GM12878 (cell line): ENCODE measurements at regions not wholly inside any gene's neighbourhood (a gene's known extent, or its start where the extent isn't known, plus 50 kb on each side); places are given as distances from the start of the nearest gene placed in this dataset.

Source experiments
- ATAC-seq: fragments of 200-7000 bp; cut with Tn5 transposase; 3 replicates; pipeline ENCODE4 v1.9.1; 2020; ENCODE audit warnings: mild to moderate bottlenecking, moderate library complexity
- BruUV-seq: library from RNA; stranded (reverse); fragments of 400-500 nt; replicated peaks from 2 replicates; lab custom pipeline; 2021; lab: Mats Ljungman, UMichigan
- CTCF ChIA-PET: fragments of 300-600 bp; sonication (Branson Sonifier 250); formaldehyde crosslinking; extraction: SDS; loops from one replicate; lab custom pipeline; 2021; ENCODE audit warnings: inconsistent platforms; lab: Yijun Ruan, JAX
- POLR2A ChIA-PET: fragments of 350-600 bp; formaldehyde crosslinking; extraction: SDS; loops from one replicate; lab custom pipeline; 2021; ENCODE audit warnings: inconsistent platforms; lab: Charles Lee
- RAD21 ChIA-PET: fragments of 300-600 bp; sonication (Branson Sonifier 250); formaldehyde crosslinking; loops from one replicate; lab custom pipeline; 2023; ENCODE audit warnings: antibody characterized with exemption; ENCODE audit not compliant: unreplicated experiment; lab: Charles Lee
- SMC1A ChIA-PET: fragments of 300-600 bp; sonication (Branson Sonifier 250); formaldehyde crosslinking; loops from one replicate; lab custom pipeline; 2023; ENCODE audit not compliant: unreplicated experiment, uncharacterized antibody; lab: Charles Lee
- DNase-seq: peaks from one replicate; pipeline ENCODE4 v3.0.0-alpha.2; 2011; ENCODE audit warnings: low read depth, low spot score
- FAIRE-seq: peaks from 3 replicates; lab custom pipeline; 2011; peaks lifted over from hg19 to GRCh38; lab: Jason Lieb, UNC
- H2AFZ ChIP-seq: 2 replicates; pipeline ENCODE4 v1.6.0; 2011; ENCODE audit warnings: low read depth, low read length, control low read depth; ENCODE audit not compliant: control insufficient read depth
- H3K27ac ChIP-seq: 2 replicates; pipeline ENCODE4 v1.5.1; 2011; ENCODE audit warnings: control low read depth; ENCODE audit not compliant: control insufficient read depth, insufficient read depth
- H3K27me3 ChIP-seq, 2 experiments: replicated peaks in 1 of 2; 2 replicates each; pipeline versions ENCODE4 v1.6.0 to v1.6.1; 2011; ENCODE audit warnings: low read length in 1 of 2; ENCODE audit not compliant: control insufficient read depth in 2 of 2, insufficient read depth in 2 of 2
- H3K36me3 ChIP-seq, 2 experiments: 2 replicates each; pipeline ENCODE4 v1.5.1; 2011; ENCODE audit warnings: low read length in 1 of 2; ENCODE audit not compliant: control insufficient read depth in 2 of 2, insufficient read depth in 2 of 2
- H3K4me1 ChIP-seq: 2 replicates; pipeline ENCODE4 v1.6.1; 2011; ENCODE audit warnings: mild to moderate bottlenecking, low read length, moderate library complexity, mixed read lengths; ENCODE audit not compliant: control insufficient read depth, insufficient read depth
- H3K4me2 ChIP-seq: 2 replicates; pipeline ENCODE4 v1.6.0; 2011; ENCODE audit warnings: control low read depth; ENCODE audit not compliant: control insufficient read depth, insufficient read depth
- H3K4me3 ChIP-seq: fragments of 200-600 bp; sonication (generic); 2 replicates; pipeline ENCODE4 v1.5.1; 2016
- H3K79me2 ChIP-seq: 2 replicates; pipeline ENCODE4 v1.6.0; 2011; ENCODE audit warnings: low read length; ENCODE audit not compliant: control insufficient read depth, insufficient read depth
- H3K9ac ChIP-seq: 2 replicates; pipeline ENCODE4 v1.8.0; 2011; ENCODE audit warnings: low read length, control low read depth, mixed read lengths; ENCODE audit not compliant: control insufficient read depth, insufficient read depth
- H3K9me3 ChIP-seq: replicated peaks from 3 replicates; pipeline ENCODE4 v1.5.1; 2011; ENCODE audit warnings: mild to moderate bottlenecking, low read length; ENCODE audit not compliant: control insufficient read depth, insufficient read depth
- H4K20me1 ChIP-seq: 2 replicates; pipeline ENCODE4 v1.6.0; 2011; ENCODE audit not compliant: control insufficient read depth, insufficient read depth
- ATF7 ChIP-seq: fragments of 450-650 bp; IDR thresholded peaks from 2 replicates; pipeline ENCODE4 v1.6.1; 2016; ENCODE audit warnings: low read depth, mild to moderate bottlenecking
- BCL11A ChIP-seq: IDR thresholded peaks from 2 replicates; pipeline ENCODE4 v1.6.1; 2011; ENCODE audit warnings: low read depth, low read length
- BHLHE40 ChIP-seq, 2 experiments: fragments of 450-650 bp in 1 of 2; IDR thresholded peaks; 2 replicates each; pipeline ENCODE4 v1.6.1; 2011 to 2017; ENCODE audit warnings: low read depth in 2 of 2, borderline replicate concordance in 1 of 2, improper control_type of control experiment in 1 of 2, low read length in 1 of 2, mild to moderate bottlenecking in 1 of 2
- BRCA1 ChIP-seq: IDR thresholded peaks from 2 replicates; pipeline ENCODE4 v1.6.1; 2011; ENCODE audit warnings: low read depth, low read length, improper control_type of control experiment
- EGR1 ChIP-seq, 2 experiments: IDR thresholded peaks; 1 replicate in 1 of 2; 2 replicates in 1 of 2; pipeline ENCODE4 v1.6.1; 2011 to 2012; ENCODE audit warnings: low read depth in 2 of 2, low read length in 2 of 2, borderline replicate concordance in 1 of 2, mild to moderate bottlenecking in 1 of 2, moderate library complexity in 1 of 2
- HDAC2 ChIP-seq: fragments of 200-600 bp; sonication (generic); IDR thresholded peaks from 2 replicates; pipeline ENCODE4 v1.6.1; 2017
- IRF4 ChIP-seq: IDR thresholded peaks from 2 replicates; pipeline ENCODE4 v1.6.1; 2011; ENCODE audit warnings: low read depth, low read length
- SPI1 ChIP-seq: IDR thresholded peaks from 2 replicates; pipeline ENCODE4 v1.6.1; 2011; ENCODE audit warnings: low read depth, mild to moderate bottlenecking, low read length, moderate library complexity, borderline replicate concordance; ENCODE audit not compliant: insufficient read depth
- ZNF217 ChIP-seq: fragments of 450-650 bp; IDR thresholded peaks from 2 replicates; pipeline ENCODE4 v1.6.1; 2017; ENCODE audit warnings: antibody characterized with exemption, mild to moderate bottlenecking
- WGBS: methylation state at CpG from one replicate; pipeline ENCODE4 v1.1.6; 2016; ENCODE audit warnings: low lambda C conversion rate; ENCODE audit not compliant: insufficient replicate concordance, insufficient coverage; ENCODE audit errors: missing lambda C conversion rate; 5-methylcytosine and 5-hydroxymethylcytosine counted together
- in situ Hi-C: fragments of 300-500 bp; cut with MboI; formaldehyde crosslinking; loops from 9 replicates; pipeline ENCODE4 v1.14.3; 2018; ENCODE audit warnings: mixed read lengths
- intact Hi-C: fragments of 100-400 bp; cut with micrococcal nuclease; formaldehyde crosslinking; loops from one replicate; pipeline ENCODE4 v1.14.2; 2022; ENCODE audit not compliant: unreplicated experiment
- TF ChIP-seq, protein P1 (sequence below): IDR thresholded peaks from 2 replicates; pipeline ENCODE4 v1.6.1; 2011; ENCODE audit warnings: low read depth, mild to moderate bottlenecking, low read length, moderate library complexity, borderline replicate concordance; ENCODE audit errors: extremely low read depth
- TF ChIP-seq, protein P2 (sequence below): IDR thresholded peaks from 2 replicates; pipeline ENCODE4 v1.6.1; 2012; ENCODE audit warnings: low read depth, low read length, improper control_type of control experiment

GRCh38 chr10:128522551-128523308, 396.5 kb upstream of the MKI67 start:
- no peak for ATAC-seq
- no peak overlapping the region for H3K4me2 ChIP-seq
- no TSS peak for BruUV-seq
- H3K27me3 ChIP-seq: no peaks in the 10 kb centered on the region
- WGBS: 27% methylated on average over 9 of the region's 9 CpGs
- H4K20me1 ChIP-seq: no peaks in the 10 kb centered on the region
- FAIRE-seq: no peak
- no peaks in the 10 kb centered on the region for H3K79me2 ChIP-seq
- intact Hi-C loops: no loop called here
- no peak overlapping the region for H2AFZ ChIP-seq
- H3K9ac ChIP-seq: no peak overlapping the region
- TF ChIP-seq BHLHE40 (IDR thresholded peaks at IDR 0.05; ENCODE audit: borderline replicate concordance in 1 of 2, low read depth in 2 of 2, low read length in 1 of 2) (no peak), HDAC2 (no peak), EGR1 (IDR thresholded peaks at IDR 0.05; ENCODE audit: borderline replicate concordance in 1 of 2, low read depth in 2 of 2, low read length in 2 of 2) (no peak), BRCA1 (no peak), SPI1 (peak; percentile 13; the same call in 1 of the 2 replicates)
- no peaks in the 10 kb centered on the region for H3K9me3 ChIP-seq
- no peaks in the 10 kb centered on the region for H3K36me3 ChIP-seq
- no peak overlapping the region for H3K4me3 ChIP-seq
- in situ Hi-C loops: no loop called here
- POLR2A ChIA-PET: no interaction called here
- no peaks in the 10 kb centered on the region for H3K4me1 ChIP-seq
- no peak for DNase-seq
- no peak overlapping the region for H3K27ac ChIP-seq
- SMC1A ChIA-PET: no interaction called here
- CTCF ChIA-PET: interaction anchor here (0.5 kb wide), 1 partner anchor 740 kb away, joined by 3 read pairs; no protein-coding TSS in a partner anchor
- RAD21 ChIA-PET: no interaction called here

- Histone ChIP-seq H3K27ac (no peak overlapping the region), H3K4me1 (no peaks in the 10 kb centered on the region), H3K4me2 (no peak overlapping the region)
- WGBS: 13% methylated on average over 4 of the region's 4 CpGs
- SMC1A ChIA-PET: no interaction called here
- POLR2A ChIA-PET: no interaction called here
- no peak for ATAC-seq
- intact Hi-C loops (no loop called here), in situ Hi-C loops (no loop called here)
- RAD21 ChIA-PET: no interaction called here
- TF ChIP-seq, protein P1, sequence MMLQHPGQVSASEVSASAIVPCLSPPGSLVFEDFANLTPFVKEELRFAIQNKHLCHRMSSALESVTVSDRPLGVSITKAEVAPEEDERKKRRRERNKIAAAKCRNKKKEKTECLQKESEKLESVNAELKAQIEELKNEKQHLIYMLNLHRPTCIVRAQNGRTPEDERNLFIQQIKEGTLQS: no peak
- no peak for TF ChIP-seq BCL11A
- no peak for TF ChIP-seq ATF7
- no peak for TF ChIP-seq IRF4
- TF ChIP-seq ZNF217: no peak
- TF ChIP-seq, protein P2, sequence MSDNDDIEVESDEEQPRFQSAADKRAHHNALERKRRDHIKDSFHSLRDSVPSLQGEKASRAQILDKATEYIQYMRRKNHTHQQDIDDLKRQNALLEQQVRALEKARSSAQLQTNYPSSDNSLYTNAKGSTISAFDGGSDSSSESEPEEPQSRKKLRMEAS: no peak
- TF ChIP-seq HDAC2: no peak
- TF ChIP-seq, all 136 proteins: peak for 0
- H3K9ac ChIP-seq: no peak overlapping the region
- no peaks in the 10 kb centered on the region for H3K9me3 ChIP-seq
- DNase-seq (no peak), FAIRE-seq (no peak)
- CTCF ChIA-PET: no interaction called here
- no peak overlapping the region for H2AFZ ChIP-seq
- H4K20me1 ChIP-seq: no peaks in the 10 kb centered on the region
- no peaks in the 10 kb centered on the region for H3K79me2 ChIP-seq
- H3K36me3 ChIP-seq: no peaks in the 10 kb centered on the region
- H3K27me3 ChIP-seq: no peaks in the 10 kb centered on the region
- H3K4me3 ChIP-seq: no peak overlapping the region
- BruUV-seq: no TSS peak
Measured at GRCh38 chr10:128525444-128525843, 399.2 kb upstream of the MKI67 start.
